Keratinocyte (primary cell): ENCODE measurements at regions not wholly inside any gene's neighbourhood (a gene's known extent, or its start where the extent isn't known, plus 50 kb on each side); places are given as distances from the start of the nearest gene placed in this dataset.

ENCODE experiments used
- DNase-seq: peaks from one replicate; pipeline ENCODE4 v3.0.0-alpha.2; 2011; ENCODE audit warnings: low read depth, missing footprints, low spot score
- FAIRE-seq: peaks from 2 replicates; lab custom pipeline; 2011; peaks lifted over from hg19 to GRCh38; lab: Jason Lieb, UNC
- H2AFZ ChIP-seq: 2 replicates; pipeline ENCODE4 v1.6.0; 2012; ENCODE audit warnings: low read length, control low read depth, inconsistent platforms; ENCODE audit not compliant: control insufficient read depth
- H3K27ac ChIP-seq: 2 replicates; pipeline ENCODE4 v1.5.1; 2011; ENCODE audit warnings: low read length; ENCODE audit not compliant: control insufficient read depth, insufficient read depth
- H3K27me3 ChIP-seq: 3 replicates; pipeline ENCODE4 v1.6.0; 2011; ENCODE audit warnings: low read length; ENCODE audit not compliant: control insufficient read depth, insufficient read depth; ENCODE audit errors: extremely low read depth
- H3K36me3 ChIP-seq, 2 experiments: 2 replicates in 1 of 2; 3 replicates in 1 of 2; pipeline ENCODE4 v1.5.1; 2011; ENCODE audit warnings: low read length in 2 of 2, mild to moderate bottlenecking in 1 of 2; ENCODE audit not compliant: control insufficient read depth in 2 of 2, insufficient read depth in 2 of 2; ENCODE audit errors: extremely low read depth in 1 of 2
- H3K4me1 ChIP-seq: 3 replicates; pipeline ENCODE4 v1.5.1; 2011; ENCODE audit warnings: low read length; ENCODE audit not compliant: control insufficient read depth, insufficient read depth; ENCODE audit errors: extremely low read depth
- H3K4me2 ChIP-seq: 3 replicates; pipeline ENCODE4 v1.6.0; 2011; ENCODE audit warnings: low read depth, low read length; ENCODE audit not compliant: control insufficient read depth, insufficient read depth; ENCODE audit errors: extremely low read depth
- H3K4me3 ChIP-seq, 3 experiments: fragments of 200-600 bp in 1 of 3; sonication (generic) in 1 of 3; 2 replicates in 2 of 3; 3 replicates in 1 of 3; pipeline ENCODE4 v1.5.1; 2011 to 2016; ENCODE audit warnings: low read length in 3 of 3, mild to moderate bottlenecking in 3 of 3, control low read depth in 2 of 3, inconsistent platforms in 1 of 3, low read depth in 1 of 3, mixed read lengths in 1 of 3, mixed run types in 1 of 3, moderate library complexity in 1 of 3; ENCODE audit not compliant: control insufficient read depth in 2 of 3, insufficient read depth in 2 of 3; ENCODE audit errors: extremely low read depth in 1 of 3
- H3K79me2 ChIP-seq: 2 replicates; pipeline ENCODE4 v1.6.0; 2012; ENCODE audit warnings: low read length; ENCODE audit not compliant: control insufficient read depth, insufficient read depth
- H3K9ac ChIP-seq: 3 replicates; pipeline ENCODE4 v1.6.0; 2011; ENCODE audit warnings: low read length; ENCODE audit not compliant: control insufficient read depth, insufficient read depth; ENCODE audit errors: extremely low read depth
- H3K9me1 ChIP-seq: 3 replicates; pipeline ENCODE4 v1.6.0; 2011; ENCODE audit warnings: low read length; ENCODE audit not compliant: control insufficient read depth, insufficient read depth; ENCODE audit errors: extremely low read depth
- H3K9me3 ChIP-seq: 2 replicates; pipeline ENCODE4 v1.5.1; 2012; ENCODE audit warnings: low read depth, low read length; ENCODE audit not compliant: control insufficient read depth
- H4K20me1 ChIP-seq: 3 replicates; pipeline ENCODE4 v1.6.0; 2011; ENCODE audit warnings: low read length; ENCODE audit not compliant: control insufficient read depth, insufficient read depth; ENCODE audit errors: extremely low read depth
- EZH2 ChIP-seq: IDR thresholded peaks from one replicate; pipeline ENCODE4 v1.6.1; 2012; ENCODE audit warnings: inconsistent platforms, mild to moderate bottlenecking, low read length, moderate library complexity
- dilution Hi-C: fragments of 300-500 bp; cut with MboI; formaldehyde crosslinking; loops from one replicate; pipeline ENCODE4 v1.7.0; 2020; ENCODE audit warnings: low sequenced_read_pairs; ENCODE audit not compliant: extremely low pct_ligation_motif_present
- TF ChIP-seq, protein P1 (sequence below), 3 experiments: IDR thresholded peaks in 1 of 3; conservative IDR thresholded peaks in 1 of 3; optimal IDR thresholded peaks in 1 of 3; 2 replicates in 2 of 3; 3 replicates in 1 of 3; pipeline versions ENCODE3 to v1.5.1; 2011; ENCODE audit warnings: low read length in 3 of 3, mild to moderate bottlenecking in 3 of 3, moderate library complexity in 2 of 3, control low read depth in 1 of 3, inconsistent platforms in 1 of 3; ENCODE audit not compliant: insufficient read depth in 2 of 3; ENCODE audit errors: extremely low read depth in 1 of 3

DNA sequence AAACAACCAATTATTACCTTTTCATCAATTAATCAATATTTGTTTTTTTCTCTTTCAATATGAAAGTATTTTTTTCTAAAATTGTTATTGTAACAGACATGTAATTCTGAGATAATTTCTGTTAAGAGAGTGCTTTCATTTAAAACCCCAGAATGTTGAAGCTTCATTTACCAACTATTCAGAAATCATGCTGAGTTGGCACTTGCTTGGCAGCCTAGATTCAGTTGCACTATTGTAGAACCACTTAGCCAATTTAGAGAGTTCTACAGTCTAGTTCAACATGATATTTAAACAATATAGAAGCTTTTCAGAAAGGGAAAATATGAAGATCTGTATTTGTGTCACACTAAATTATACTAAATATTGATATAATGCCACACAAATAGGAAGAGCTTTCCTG is 56.1 kb upstream of the NKAIN2 start:
- no peak overlapping the region for H3K27ac ChIP-seq
- no peaks in the 10 kb centered on the region for H3K9me3 ChIP-seq
- H3K27me3 ChIP-seq = no peaks in the 10 kb centered on the region
- no peaks in the 10 kb centered on the region for H3K4me1 ChIP-seq
- no peak for FAIRE-seq
- no peaks in the 10 kb centered on the region for H3K79me2 ChIP-seq
- H4K20me1 ChIP-seq = no peaks in the 10 kb centered on the region
- H3K9ac ChIP-seq = no peak overlapping the region
- DNase-seq = no peak
- TF ChIP-seq EZH2 = no peak
- TF ChIP-seq, protein P1, sequence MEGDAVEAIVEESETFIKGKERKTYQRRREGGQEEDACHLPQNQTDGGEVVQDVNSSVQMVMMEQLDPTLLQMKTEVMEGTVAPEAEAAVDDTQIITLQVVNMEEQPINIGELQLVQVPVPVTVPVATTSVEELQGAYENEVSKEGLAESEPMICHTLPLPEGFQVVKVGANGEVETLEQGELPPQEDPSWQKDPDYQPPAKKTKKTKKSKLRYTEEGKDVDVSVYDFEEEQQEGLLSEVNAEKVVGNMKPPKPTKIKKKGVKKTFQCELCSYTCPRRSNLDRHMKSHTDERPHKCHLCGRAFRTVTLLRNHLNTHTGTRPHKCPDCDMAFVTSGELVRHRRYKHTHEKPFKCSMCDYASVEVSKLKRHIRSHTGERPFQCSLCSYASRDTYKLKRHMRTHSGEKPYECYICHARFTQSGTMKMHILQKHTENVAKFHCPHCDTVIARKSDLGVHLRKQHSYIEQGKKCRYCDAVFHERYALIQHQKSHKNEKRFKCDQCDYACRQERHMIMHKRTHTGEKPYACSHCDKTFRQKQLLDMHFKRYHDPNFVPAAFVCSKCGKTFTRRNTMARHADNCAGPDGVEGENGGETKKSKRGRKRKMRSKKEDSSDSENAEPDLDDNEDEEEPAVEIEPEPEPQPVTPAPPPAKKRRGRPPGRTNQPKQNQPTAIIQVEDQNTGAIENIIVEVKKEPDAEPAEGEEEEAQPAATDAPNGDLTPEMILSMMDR (optimal IDR thresholded peaks at IDR 0.05 in 1 of 3, IDR thresholded peaks at IDR 0.05 in 1 of 3, conservative IDR thresholded peaks at IDR 0.05 in 1 of 3; ENCODE audit: extremely low read depth in 1 of 3, insufficient read depth in 2 of 3, low read length in 3 of 3) = no peak
- H3K36me3 ChIP-seq = no peaks in the 10 kb centered on the region
- no peaks in the 10 kb centered on the region for H3K9me1 ChIP-seq
- dilution Hi-C loops = no loop called here
- H3K4me2 ChIP-seq = no peak overlapping the region
- no peak overlapping the region for H2AFZ ChIP-seq
- H3K4me3 ChIP-seq = no peak overlapping the region

DNA sequence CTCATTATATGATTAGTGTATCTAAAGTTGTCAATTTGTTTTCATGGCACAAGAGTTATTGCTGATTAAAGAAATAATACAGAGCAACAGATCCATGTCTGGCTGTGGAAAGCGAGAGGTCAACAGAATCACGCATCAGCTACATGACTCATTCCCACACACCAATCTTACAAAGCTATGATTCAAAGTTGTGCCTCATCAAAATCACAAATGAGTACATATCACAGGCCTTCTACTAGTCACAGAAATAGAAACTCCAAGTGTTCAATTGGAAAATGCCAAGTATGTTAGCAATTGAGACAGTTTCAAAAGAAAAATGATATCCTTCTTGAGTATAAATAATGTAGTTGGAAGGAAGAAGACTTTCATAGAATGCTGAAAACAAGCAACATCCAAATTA is 57.8 kb upstream of the NKAIN2 start:
- Histone ChIP-seq H3K9me3 (no peaks in the 10 kb centered on the region), H3K27ac (no peak overlapping the region), H2AFZ (no peak overlapping the region), H3K27me3 (no peaks in the 10 kb centered on the region), H3K4me3 (no peak overlapping the region), H3K4me2 (no peak overlapping the region), H3K4me1 (no peaks in the 10 kb centered on the region), H3K9me1 (no peaks in the 10 kb centered on the region), H3K9ac (no peak overlapping the region), H3K79me2 (no peaks in the 10 kb centered on the region), H4K20me1 (no peaks in the 10 kb centered on the region), H3K36me3 (no peaks in the 10 kb centered on the region)
- TF ChIP-seq, protein P1 (optimal IDR thresholded peaks at IDR 0.05 in 1 of 3, IDR thresholded peaks at IDR 0.05 in 1 of 3, conservative IDR thresholded peaks at IDR 0.05 in 1 of 3; ENCODE audit: extremely low read depth in 1 of 3, insufficient read depth in 2 of 3, low read length in 3 of 3) = no peak
- no peak for TF ChIP-seq EZH2
- FAIRE-seq = no peak
- DNase-seq = no peak
- dilution Hi-C loops = no loop called here
